Ishikawa (cell line): ENCODE measurements at regions not wholly inside any gene's neighbourhood (a gene's known extent, or its start where the extent isn't known, plus 50 kb on each side); places are given as distances from the start of the nearest gene placed in this dataset.

Experiments used
- CREB1 ChIP-seq: IDR thresholded peaks from 2 replicates; pipeline ENCODE4 v1.6.1; 2012; ENCODE audit warnings: low read depth
- EGR1 ChIP-seq: IDR thresholded peaks from 2 replicates; pipeline ENCODE4 v1.6.1; 2012
- REST ChIP-seq: IDR thresholded peaks from 2 replicates; pipeline ENCODE4 v1.6.1; 2012; ENCODE audit warnings: low read depth, mild to moderate bottlenecking
- YY1 ChIP-seq: IDR thresholded peaks from 2 replicates; pipeline ENCODE4 v1.6.1; 2012; ENCODE audit warnings: low read depth

- no peak for TF ChIP-seq EGR1
- TF ChIP-seq REST, result no peak
- no peak for TF ChIP-seq CREB1
- no peak for TF ChIP-seq YY1
Measured at GRCh38 chr13:82664183-82664582, 1218.1 kb downstream of the SLITRK1 start.
